HepG2 (cell line): ENCODE measurements at regions not wholly inside any gene's neighbourhood (a gene's known extent, or its start where the extent isn't known, plus 50 kb on each side); places are given as distances from the start of the nearest gene placed in this dataset.

ENCODE experiments used
- ATAC-seq: fragments of 200-7000 bp; cut with Tn5 transposase; 3 replicates; pipeline ENCODE4 v1.9.1; 2020; ENCODE audit warnings: mild to moderate bottlenecking, moderate library complexity
- BruUV-seq: library from RNA; stranded (reverse); fragments of 400-500 nt; replicated peaks from 2 replicates; lab custom pipeline; 2021; lab: Mats Ljungman, UMichigan
- CTCF ChIA-PET: fragments of 300-600 bp; formaldehyde crosslinking; extraction: SDS; loops from one replicate; lab custom pipeline; 2021; ENCODE audit warnings: low total read pairs, inconsistent platforms, low intra/inter-chr PET ratio; lab: Yijun Ruan, JAX
- POLR2A ChIA-PET: fragments of 350-600 bp; sonication (Branson Sonifier 250); formaldehyde crosslinking; loops from one replicate; lab custom pipeline; 2020; ENCODE audit warnings: antibody characterized with exemption, inconsistent platforms; lab: Yijun Ruan, JAX
- DNase-seq: peaks from one replicate; pipeline ENCODE4 v3.0.0-alpha.2; 2015; ENCODE audit warnings: low spot score
- FAIRE-seq: peaks from 3 replicates; lab custom pipeline; 2011; peaks lifted over from hg19 to GRCh38; lab: Jason Lieb, UNC
- H2AFZ ChIP-seq: one replicate; pipeline ENCODE4 v1.6.1; 2011; ENCODE audit warnings: low read length, inconsistent platforms
- H3K27ac ChIP-seq: fragments of 300-600 bp; 3 replicates; pipeline ENCODE4 v1.8.0; 2011; ENCODE audit warnings: mixed run types, mild to moderate bottlenecking, mixed read lengths, low read length, inconsistent platforms; ENCODE audit not compliant: insufficient read depth; ENCODE audit errors: extremely low read length
- H3K27me3 ChIP-seq, 2 experiments: fragments of 200-600 bp in 1 of 2; 2 replicates in 1 of 2; 3 replicates in 1 of 2; pipeline versions ENCODE4 v1.6.0 to v1.8.0; 2011; ENCODE audit warnings: low read length in 2 of 2, mild to moderate bottlenecking in 2 of 2, moderate library complexity in 2 of 2, inconsistent platforms in 1 of 2; ENCODE audit not compliant: insufficient read depth in 2 of 2, control insufficient read depth in 1 of 2
- H3K36me3 ChIP-seq, 2 experiments: fragments of 200-600 bp in 1 of 2; replicated peaks in 1 of 2; 2 replicates in 1 of 2; 3 replicates in 1 of 2; pipeline versions ENCODE4 v1.5.1 to v1.8.0; 2011; ENCODE audit warnings: low read length in 2 of 2, inconsistent platforms in 1 of 2; ENCODE audit not compliant: insufficient read depth in 2 of 2, control insufficient read depth in 1 of 2
- H3K4me1 ChIP-seq: 2 replicates; pipeline ENCODE4 v1.5.1; 2012; ENCODE audit warnings: low read length, inconsistent platforms; ENCODE audit not compliant: insufficient read depth
- H3K4me2 ChIP-seq: 2 replicates; pipeline ENCODE4 v1.6.0; 2011; ENCODE audit warnings: low read depth, low read length, inconsistent platforms
- H3K4me3 ChIP-seq, 3 experiments: fragments of 200-600 bp in 1 of 3; sonication (generic), shearing (Covaris generic) in 1 of 3; replicated peaks in 1 of 3; 2 replicates each; pipeline ENCODE4 v1.5.1; 2011 to 2016; ENCODE audit warnings: low read length in 3 of 3, inconsistent platforms in 2 of 3, low read depth in 2 of 3, mild to moderate bottlenecking in 2 of 3, control low read depth in 1 of 3, mixed read lengths in 1 of 3; ENCODE audit not compliant: insufficient read depth in 1 of 3
- H3K79me2 ChIP-seq: one replicate; pipeline ENCODE4 v1.6.1; 2011; ENCODE audit warnings: low read length, inconsistent platforms; ENCODE audit not compliant: insufficient read depth
- H3K9ac ChIP-seq: 2 replicates; pipeline ENCODE4 v1.6.0; 2011; ENCODE audit warnings: mild to moderate bottlenecking, low read depth, low read length, inconsistent platforms; ENCODE audit not compliant: insufficient read depth
- H3K9me3 ChIP-seq: 2 replicates; pipeline ENCODE4 v1.5.1; 2012; ENCODE audit warnings: mild to moderate bottlenecking, low read length
- H4K20me1 ChIP-seq: 2 replicates; pipeline ENCODE4 v1.6.0; 2011; ENCODE audit warnings: inconsistent platforms, mild to moderate bottlenecking, low read length, moderate library complexity; ENCODE audit not compliant: insufficient read depth
- ARNT2 ChIP-seq: sonication (generic); formaldehyde crosslinking; IDR thresholded peaks from 2 replicates; pipeline ENCODE4 v1.8.0; 2022; ENCODE audit warnings: mild to moderate bottlenecking, low read depth, missing genetic modification reagents, moderate library complexity
- HMGA1 ChIP-seq: sonication (generic); formaldehyde crosslinking; conservative IDR thresholded peaks from 2 replicates; pipeline ENCODE4 v1.4.0; 2020; ENCODE audit warnings: missing genetic modification reagents
- KDM1A ChIP-seq: IDR thresholded peaks from 2 replicates; pipeline ENCODE4 v1.6.1; 2016; ENCODE audit warnings: missing compliant biosample characterization
- PRPF4 ChIP-seq: fragments of 200-400 bp; formaldehyde crosslinking; IDR thresholded peaks from 2 replicates; pipeline ENCODE4 v1.6.1; 2016; ENCODE audit warnings: low read length, low read depth; ENCODE audit not compliant: poor library complexity, severe bottlenecking
- RARA ChIP-seq: IDR thresholded peaks from 2 replicates; pipeline ENCODE4 v1.6.1; 2016; ENCODE audit warnings: missing genetic modification reagents, missing compliant biosample characterization
- SAP130 ChIP-seq: IDR thresholded peaks from 2 replicates; pipeline ENCODE4 v1.6.1; 2016; ENCODE audit warnings: low read depth
- ZFP36 ChIP-seq: fragments of 150-350 bp; IDR thresholded peaks from 2 replicates; pipeline ENCODE4 v1.6.1; 2018; ENCODE audit warnings: borderline replicate concordance, low read length, low read depth; ENCODE audit not compliant: partially characterized antibody
- ZKSCAN8 ChIP-seq: IDR thresholded peaks from 2 replicates; pipeline ENCODE4 v1.6.1; 2016; ENCODE audit warnings: borderline replicate concordance, missing genetic modification reagents, missing compliant biosample characterization
- ZNF569 ChIP-seq: sonication (generic); formaldehyde crosslinking; IDR thresholded peaks from 2 replicates; pipeline ENCODE4 v1.5.0; 2020; ENCODE audit warnings: mild to moderate bottlenecking, missing genetic modification reagents, moderate library complexity, borderline replicate concordance
- ZNF570 ChIP-seq: sonication (generic); formaldehyde crosslinking; IDR thresholded peaks from 2 replicates; pipeline ENCODE4 v1.4.0; 2020; ENCODE audit warnings: mild to moderate bottlenecking, missing genetic modification reagents, borderline replicate concordance
- WGBS: methylation state at CpG from one replicate; pipeline ENCODE4 v1.1.6; 2017; ENCODE audit warnings: low lambda C conversion rate; 5-methylcytosine and 5-hydroxymethylcytosine counted together
- in situ Hi-C: cut with HindIII; loops from 2 replicates; pipeline ENCODE4 v1.10.0; 2017; ENCODE audit warnings: low pct_unique_long_range_greater_than_20kb; ENCODE audit not compliant: extremely low pct_ligation_motif_present
- intact Hi-C: fragments of 100-400 bp; cut with micrococcal nuclease; formaldehyde crosslinking; loops from one replicate; pipeline ENCODE4 v1.10.0; 2022; ENCODE audit not compliant: unreplicated experiment
- TF ChIP-seq, protein P1 (sequence below): sonication (generic); formaldehyde crosslinking; IDR thresholded peaks from 2 replicates; pipeline ENCODE4 v1.5.1; 2020; ENCODE audit warnings: missing genetic modification reagents, mild to moderate bottlenecking, borderline replicate concordance
- TF ChIP-seq, protein P2 (sequence below): sonication (generic); formaldehyde crosslinking; IDR thresholded peaks from 2 replicates; pipeline ENCODE4 v1.5.1; 2020; ENCODE audit warnings: missing genetic modification reagents, mild to moderate bottlenecking, borderline replicate concordance
- TF ChIP-seq, protein P3 (sequence below): sonication (generic); formaldehyde crosslinking; IDR thresholded peaks from 2 replicates; pipeline ENCODE4 v1.5.1; 2020; ENCODE audit warnings: mild to moderate bottlenecking, moderate library complexity, missing genetic modification reagents

DNA sequence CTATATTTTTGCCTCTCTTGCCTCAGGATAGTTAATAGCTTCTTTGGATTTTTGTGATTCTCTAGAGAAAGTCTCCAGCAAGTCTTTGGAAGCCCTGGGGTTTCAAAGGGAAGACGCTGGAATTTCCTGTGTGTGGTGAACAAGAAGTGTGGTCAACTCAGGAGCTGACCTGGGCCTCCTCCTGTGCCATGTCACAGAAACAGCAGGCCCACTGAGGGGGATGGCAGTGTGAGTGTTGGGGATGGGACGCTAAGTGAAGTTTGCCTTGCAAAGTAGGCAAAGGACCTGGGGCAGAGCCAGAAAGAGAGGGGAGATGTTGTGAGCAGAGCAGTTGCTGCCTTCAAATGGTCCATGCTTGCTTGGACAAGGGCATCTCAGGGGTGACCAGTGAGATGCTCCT, 226.3 kb downstream of the DMRT2 start:
- no TSS peak for BruUV-seq
- TF ChIP-seq KDM1A (CRISPR knock-in tag) (no peak), RARA (CRISPR knock-in tag) (no peak), ZFP36 (no peak), ZNF569 (CRISPR knock-in tag) (no peak), SAP130 (no peak)
- TF ChIP-seq, protein P1, sequence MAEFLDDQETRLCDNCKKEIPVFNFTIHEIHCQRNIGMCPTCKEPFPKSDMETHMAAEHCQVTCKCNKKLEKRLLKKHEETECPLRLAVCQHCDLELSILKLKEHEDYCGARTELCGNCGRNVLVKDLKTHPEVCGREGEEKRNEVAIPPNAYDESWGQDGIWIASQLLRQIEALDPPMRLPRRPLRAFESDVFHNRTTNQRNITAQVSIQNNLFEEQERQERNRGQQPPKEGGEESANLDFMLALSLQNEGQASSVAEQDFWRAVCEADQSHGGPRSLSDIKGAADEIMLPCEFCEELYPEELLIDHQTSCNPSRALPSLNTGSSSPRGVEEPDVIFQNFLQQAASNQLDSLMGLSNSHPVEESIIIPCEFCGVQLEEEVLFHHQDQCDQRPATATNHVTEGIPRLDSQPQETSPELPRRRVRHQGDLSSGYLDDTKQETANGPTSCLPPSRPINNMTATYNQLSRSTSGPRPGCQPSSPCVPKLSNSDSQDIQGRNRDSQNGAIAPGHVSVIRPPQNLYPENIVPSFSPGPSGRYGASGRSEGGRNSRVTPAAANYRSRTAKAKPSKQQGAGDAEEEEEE (CRISPR knock-in tag) = no peak
- TF ChIP-seq, all 625 proteins: peak for 0
- Histone ChIP-seq H3K4me1 (no peaks in the 10 kb centered on the region), H4K20me1 (no peaks in the 10 kb centered on the region), H3K9ac (no peak overlapping the region), H3K9me3 (no peaks in the 10 kb centered on the region), H3K27me3 (no peaks in the 10 kb centered on the region), H3K27ac (no peak overlapping the region), H3K4me3 (no peak overlapping the region), H3K4me2 (no peak overlapping the region), H2AFZ (no peak overlapping the region), H3K36me3 (no peaks in the 10 kb centered on the region), H3K79me2 (no peaks in the 10 kb centered on the region)
- DNase-seq (no peak), ATAC-seq (no peak), FAIRE-seq (no peak)
- ChIA-PET CTCF (no interaction called here), POLR2A (no interaction called here)
- in situ Hi-C loops = no loop called here
- 0% methylated on average over 2 of the region's 2 CpGs for WGBS
- intact Hi-C loops = no loop called here

DNA sequence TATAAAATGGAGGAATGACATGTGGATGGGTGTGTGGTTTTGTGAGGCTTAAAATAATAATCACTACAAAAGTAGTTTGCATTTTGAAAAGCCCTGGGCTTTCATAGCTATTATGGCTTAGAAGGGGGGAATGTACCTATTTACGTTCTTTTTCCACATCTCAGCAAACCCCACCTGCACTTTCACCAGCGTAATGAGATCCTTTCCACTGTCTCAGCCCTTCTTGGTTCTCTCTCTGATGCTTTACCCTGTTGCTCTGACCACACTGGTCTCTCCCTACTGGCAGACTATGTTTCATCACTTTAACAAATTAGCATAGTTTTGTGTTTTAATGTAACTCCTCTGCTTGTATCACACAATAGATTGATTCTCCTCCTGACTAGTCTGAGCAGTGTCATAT, 234.6 kb downstream of the DMRT2 start:
- WGBS = 28% methylated on average over 2 of the region's 2 CpGs
- Histone ChIP-seq H3K36me3 (no peaks in the 10 kb centered on the region), H3K27me3 (no peaks in the 10 kb centered on the region), H3K4me1 (no peaks in the 10 kb centered on the region), H3K4me3 (no peak overlapping the region), H4K20me1 (no peaks in the 10 kb centered on the region), H2AFZ (no peak overlapping the region), H3K9me3 (no peaks in the 10 kb centered on the region), H3K27ac (no peak overlapping the region), H3K4me2 (no peak overlapping the region), H3K79me2 (no peaks in the 10 kb centered on the region), H3K9ac (no peak overlapping the region)
- in situ Hi-C loops = no loop called here
- DNase-seq = no peak
- no TSS peak for BruUV-seq
- ChIA-PET CTCF (no interaction called here), POLR2A (no interaction called here)
- no peak for ATAC-seq
- intact Hi-C loops = no loop called here
- FAIRE-seq = no peak
- TF ChIP-seq HMGA1 (CRISPR knock-in tag) (no peak), PRPF4 (no peak), ARNT2 (CRISPR knock-in tag) (no peak), ZNF570 (CRISPR knock-in tag) (no peak), ZKSCAN8 (CRISPR knock-in tag) (no peak)
- TF ChIP-seq, protein P2, sequence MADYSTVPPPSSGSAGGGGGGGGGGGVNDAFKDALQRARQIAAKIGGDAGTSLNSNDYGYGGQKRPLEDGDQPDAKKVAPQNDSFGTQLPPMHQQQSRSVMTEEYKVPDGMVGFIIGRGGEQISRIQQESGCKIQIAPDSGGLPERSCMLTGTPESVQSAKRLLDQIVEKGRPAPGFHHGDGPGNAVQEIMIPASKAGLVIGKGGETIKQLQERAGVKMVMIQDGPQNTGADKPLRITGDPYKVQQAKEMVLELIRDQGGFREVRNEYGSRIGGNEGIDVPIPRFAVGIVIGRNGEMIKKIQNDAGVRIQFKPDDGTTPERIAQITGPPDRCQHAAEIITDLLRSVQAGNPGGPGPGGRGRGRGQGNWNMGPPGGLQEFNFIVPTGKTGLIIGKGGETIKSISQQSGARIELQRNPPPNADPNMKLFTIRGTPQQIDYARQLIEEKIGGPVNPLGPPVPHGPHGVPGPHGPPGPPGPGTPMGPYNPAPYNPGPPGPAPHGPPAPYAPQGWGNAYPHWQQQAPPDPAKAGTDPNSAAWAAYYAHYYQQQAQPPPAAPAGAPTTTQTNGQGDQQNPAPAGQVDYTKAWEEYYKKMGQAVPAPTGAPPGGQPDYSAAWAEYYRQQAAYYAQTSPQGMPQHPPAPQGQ (CRISPR knock-in tag) = no peak
- TF ChIP-seq, protein P3, sequence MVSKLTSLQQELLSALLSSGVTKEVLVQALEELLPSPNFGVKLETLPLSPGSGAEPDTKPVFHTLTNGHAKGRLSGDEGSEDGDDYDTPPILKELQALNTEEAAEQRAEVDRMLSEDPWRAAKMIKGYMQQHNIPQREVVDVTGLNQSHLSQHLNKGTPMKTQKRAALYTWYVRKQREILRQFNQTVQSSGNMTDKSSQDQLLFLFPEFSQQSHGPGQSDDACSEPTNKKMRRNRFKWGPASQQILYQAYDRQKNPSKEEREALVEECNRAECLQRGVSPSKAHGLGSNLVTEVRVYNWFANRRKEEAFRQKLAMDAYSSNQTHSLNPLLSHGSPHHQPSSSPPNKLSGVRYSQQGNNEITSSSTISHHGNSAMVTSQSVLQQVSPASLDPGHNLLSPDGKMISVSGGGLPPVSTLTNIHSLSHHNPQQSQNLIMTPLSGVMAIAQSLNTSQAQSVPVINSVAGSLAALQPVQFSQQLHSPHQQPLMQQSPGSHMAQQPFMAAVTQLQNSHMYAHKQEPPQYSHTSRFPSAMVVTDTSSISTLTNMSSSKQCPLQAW (CRISPR knock-in tag) = no peak
